Type B pancreatic cell (in vitro differentiated cells): ENCODE measurements at regions not wholly inside any gene's neighbourhood (a gene's known extent, or its start where the extent isn't known, plus 50 kb on each side); places are given as distances from the start of the nearest gene placed in this dataset.
"Not testable (repeated sequence)": the region's sequence is repeated elsewhere in the genome, so short reads cannot be mapped to it uniquely, and the experiment has no call there.

Source experiments
- DNase-seq: peaks from one replicate; pipeline ENCODE4 v3.0.0; 2021; ENCODE audit warnings: mixed read lengths; ENCODE audit not compliant: unreplicated experiment; ENCODE audit errors: extremely low spot score
- H3K27ac Mint-ChIP-seq: 2 replicates; pipeline ENCODE4 v1.8.0; 2021; ENCODE audit warnings: mild to moderate bottlenecking, mixed read lengths
- H3K27me3 Mint-ChIP-seq: 2 replicates; pipeline ENCODE4 v1.8.0; 2021; ENCODE audit warnings: mixed read lengths
- H3K36me3 Mint-ChIP-seq: 2 replicates; pipeline ENCODE4 v1.8.0; 2021; ENCODE audit warnings: mixed read lengths
- H3K4me1 Mint-ChIP-seq: one replicate; pipeline ENCODE4 v1.8.0; 2021; ENCODE audit warnings: mixed read lengths; ENCODE audit not compliant: unreplicated experiment
- H3K4me3 Mint-ChIP-seq: 2 replicates; pipeline ENCODE4 v1.8.0; 2021; ENCODE audit warnings: mild to moderate bottlenecking, mixed read lengths
- H3K9me3 Mint-ChIP-seq: 2 replicates; pipeline ENCODE4 v1.8.0; 2021; ENCODE audit warnings: mixed read lengths
- CTCF ChIP-seq: fragments of 200-600 bp; sonication (generic); conservative IDR thresholded peaks from 2 replicates; pipeline ENCODE4 v1.5.0; 2021; ENCODE audit warnings: antibody characterized with exemption, mild to moderate bottlenecking

DNA sequence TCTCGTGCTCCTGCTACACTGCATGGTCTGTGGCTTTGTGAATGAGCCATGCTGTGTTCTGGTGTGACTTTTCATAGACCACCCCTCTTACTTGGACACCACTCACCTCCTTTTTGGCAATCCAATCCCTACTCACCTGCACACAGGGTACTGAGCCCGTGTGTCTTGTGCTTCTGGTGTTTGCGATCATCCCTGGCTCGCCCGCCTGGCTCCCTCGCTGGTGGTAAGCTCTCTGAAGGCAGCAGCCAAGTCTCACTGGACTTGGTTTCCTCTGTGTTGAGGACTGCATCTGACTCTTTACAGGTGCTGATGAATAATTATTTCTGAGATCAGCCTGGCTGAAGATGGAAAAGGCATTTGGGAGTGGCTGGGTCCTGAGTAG lies 276.8 kb downstream of the TSN start:
- no peaks in the 10 kb centered on the region for H3K36me3 Mint-ChIP-seq
- no peak for TF ChIP-seq CTCF
- H3K27ac Mint-ChIP-seq: no peak overlapping the region
- no peak overlapping the region for H3K4me3 Mint-ChIP-seq
- no peak for DNase-seq
- peaks cover 7% of the 10 kb centered on the region for H3K27me3 Mint-ChIP-seq
- H3K9me3 Mint-ChIP-seq: no peaks in the 10 kb centered on the region
- peaks cover 6% of the 10 kb centered on the region for H3K4me1 Mint-ChIP-seq

DNA sequence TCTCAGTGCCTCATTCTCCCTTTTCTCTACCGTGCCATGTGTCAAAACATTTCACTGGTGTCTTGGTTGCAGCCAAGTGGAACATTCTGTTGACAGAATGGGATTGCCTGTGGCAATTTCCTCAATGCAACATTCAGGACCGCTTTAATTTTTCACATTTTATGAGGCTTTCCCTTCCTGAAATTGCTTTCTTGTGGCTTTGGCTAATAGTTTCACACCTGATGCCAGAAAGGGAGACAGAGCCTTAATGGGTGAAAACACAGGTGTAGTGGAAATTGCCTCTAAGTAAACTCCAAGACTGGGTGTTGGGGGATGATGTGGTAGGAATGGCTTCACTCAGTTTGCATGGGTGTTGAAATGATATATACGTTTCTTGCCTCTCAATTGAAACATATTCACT lies 278.3 kb downstream of the TSN start:
- Mint-ChIP-seq H3K4me1 (peaks cover 6% of the 10 kb centered on the region), H3K27me3 (peaks cover 7% of the 10 kb centered on the region), H3K27ac (no peak overlapping the region), H3K4me3 (no peak overlapping the region), H3K36me3 (no peaks in the 10 kb centered on the region), H3K9me3 (no peaks in the 10 kb centered on the region)
- DNase-seq: no peak
- no peak for TF ChIP-seq CTCF

GRCh38 chr2:122034344-122034743 lies 278.9 kb downstream of the TSN start:
- Mint-ChIP-seq H3K9me3 (no peaks in the 10 kb centered on the region), H3K4me3 (no peak overlapping the region), H3K36me3 (no peaks in the 10 kb centered on the region), H3K4me1 (peaks cover 6% of the 10 kb centered on the region), H3K27ac (no peak overlapping the region), H3K27me3 (peaks cover 7% of the 10 kb centered on the region)
- no peak for DNase-seq
- TF ChIP-seq CTCF: no peak

DNA sequence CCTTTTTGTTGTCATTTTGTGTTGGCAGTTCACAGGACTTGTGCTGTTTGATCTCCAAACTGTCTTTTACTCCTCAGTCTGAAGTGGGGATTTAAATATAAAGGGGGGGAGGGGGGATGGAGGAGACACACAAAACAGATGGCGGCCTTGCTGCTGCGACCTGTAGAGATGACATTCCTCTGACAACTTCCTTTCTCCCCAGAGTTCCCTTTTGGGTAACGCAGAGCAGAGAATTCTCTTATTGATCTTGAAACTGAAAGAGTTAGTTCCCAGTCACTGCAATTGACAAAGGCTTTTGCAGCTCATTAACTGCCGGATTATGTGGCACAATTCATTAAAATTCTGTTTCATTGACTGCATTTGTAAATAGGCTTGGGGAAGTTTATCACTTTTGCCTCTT lies 279.3 kb downstream of the TSN start:
- H3K27me3 Mint-ChIP-seq: peaks cover 7% of the 10 kb centered on the region
- peaks cover 6% of the 10 kb centered on the region for H3K4me1 Mint-ChIP-seq
- no peak for TF ChIP-seq CTCF
- no peak overlapping the region for H3K27ac Mint-ChIP-seq
- H3K9me3 Mint-ChIP-seq: no peaks in the 10 kb centered on the region
- no peak overlapping the region for H3K4me3 Mint-ChIP-seq
- H3K36me3 Mint-ChIP-seq: no peaks in the 10 kb centered on the region
- DNase-seq: no peak

- not testable (repeated sequence) for H3K9me3 Mint-ChIP-seq, H3K27me3 Mint-ChIP-seq, H3K4me3 Mint-ChIP-seq, H3K27ac Mint-ChIP-seq, H3K4me1 Mint-ChIP-seq, H3K36me3 Mint-ChIP-seq, DNase-seq
These were observed 283.4 kb downstream of the TSN start for GRCh38 chr2:122038816-122039215.

DNA sequence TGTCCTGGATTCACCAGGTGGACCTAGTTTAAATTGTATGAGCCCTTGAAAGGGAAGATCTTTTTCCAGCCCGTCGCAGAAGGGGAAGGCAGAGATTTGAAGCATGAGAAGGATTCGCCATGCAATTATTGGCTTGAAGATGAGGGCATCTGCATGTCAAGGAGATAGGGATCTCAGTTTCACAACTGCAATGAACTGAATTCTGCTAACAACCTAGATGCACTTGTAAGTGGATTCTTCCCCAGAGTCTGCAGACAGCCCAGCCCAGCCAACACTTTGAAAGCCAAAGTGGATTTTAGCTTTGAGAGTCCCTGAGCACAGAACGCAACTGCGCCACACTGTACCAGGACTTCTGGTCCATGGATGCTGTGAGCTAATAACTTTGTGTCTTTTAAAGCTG lies 286.0 kb downstream of the TSN start:
- H3K27me3 Mint-ChIP-seq: no peaks in the 10 kb centered on the region
- H3K27ac Mint-ChIP-seq: no peak overlapping the region
- DNase-seq: no peak
- H3K4me3 Mint-ChIP-seq: no peak overlapping the region
- no peaks in the 10 kb centered on the region for H3K9me3 Mint-ChIP-seq
- H3K36me3 Mint-ChIP-seq: no peaks in the 10 kb centered on the region
- no peaks in the 10 kb centered on the region for H3K4me1 Mint-ChIP-seq
- TF ChIP-seq CTCF: no peak

GRCh38 chr2:122051659-122052058 lies 296.2 kb downstream of the TSN start:
- H3K36me3 Mint-ChIP-seq, H3K4me3 Mint-ChIP-seq, H3K27me3 Mint-ChIP-seq, DNase-seq, H3K27ac Mint-ChIP-seq, H3K9me3 Mint-ChIP-seq, H3K4me1 Mint-ChIP-seq: not testable (repeated sequence)
